GOT3 (cell line): ENCODE measurements at regions not wholly inside any gene's neighbourhood (a gene's known extent, or its start where the extent isn't known, plus 50 kb on each side); places are given as distances from the start of the nearest gene placed in this dataset.
"Not testable (repeated sequence)": the region's sequence is repeated elsewhere in the genome, so short reads cannot be mapped to it uniquely, and the experiment has no call there.

Source experiments
- DNase-seq: peaks from one replicate; lab custom pipeline; 2025; ENCODE audit warnings: mixed read lengths; lab: John Stamatoyannopoulos, UW

GRCh38 chr6:14754751-14755513, 490.9 kb upstream of the JARID2 start:
- no peak for DNase-seq

- no peak for DNase-seq
Measured at GRCh38 chr6:14756340-14756739, 489.5 kb upstream of the JARID2 start.

DNA sequence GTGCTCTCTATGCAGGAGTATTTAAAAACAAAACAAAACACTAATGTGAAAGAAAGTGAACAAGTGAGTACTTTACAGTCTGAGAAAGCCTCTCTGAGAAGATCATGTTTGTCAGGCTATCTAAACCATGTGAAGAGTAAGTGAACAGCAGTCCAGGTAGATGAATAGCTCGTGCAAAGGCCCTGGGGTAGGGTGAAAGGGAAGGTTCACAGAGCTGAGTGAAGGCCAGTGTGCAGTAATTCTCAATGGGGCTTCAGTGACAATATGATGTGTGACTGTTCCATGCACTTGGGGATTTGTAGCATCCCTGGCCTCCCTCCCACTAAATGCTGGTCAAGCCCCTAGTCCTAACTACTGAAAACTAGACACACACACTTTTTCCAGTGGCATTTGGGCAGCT, 488.9 kb upstream of the JARID2 start:
- no peak for DNase-seq

GRCh38 chr6:14757418-14757817, 488.5 kb upstream of the JARID2 start:
- DNase-seq: no peak

- no peak for DNase-seq
Measured at GRCh38 chr6:14758421-14759081, 487.3 kb upstream of the JARID2 start.

DNA sequence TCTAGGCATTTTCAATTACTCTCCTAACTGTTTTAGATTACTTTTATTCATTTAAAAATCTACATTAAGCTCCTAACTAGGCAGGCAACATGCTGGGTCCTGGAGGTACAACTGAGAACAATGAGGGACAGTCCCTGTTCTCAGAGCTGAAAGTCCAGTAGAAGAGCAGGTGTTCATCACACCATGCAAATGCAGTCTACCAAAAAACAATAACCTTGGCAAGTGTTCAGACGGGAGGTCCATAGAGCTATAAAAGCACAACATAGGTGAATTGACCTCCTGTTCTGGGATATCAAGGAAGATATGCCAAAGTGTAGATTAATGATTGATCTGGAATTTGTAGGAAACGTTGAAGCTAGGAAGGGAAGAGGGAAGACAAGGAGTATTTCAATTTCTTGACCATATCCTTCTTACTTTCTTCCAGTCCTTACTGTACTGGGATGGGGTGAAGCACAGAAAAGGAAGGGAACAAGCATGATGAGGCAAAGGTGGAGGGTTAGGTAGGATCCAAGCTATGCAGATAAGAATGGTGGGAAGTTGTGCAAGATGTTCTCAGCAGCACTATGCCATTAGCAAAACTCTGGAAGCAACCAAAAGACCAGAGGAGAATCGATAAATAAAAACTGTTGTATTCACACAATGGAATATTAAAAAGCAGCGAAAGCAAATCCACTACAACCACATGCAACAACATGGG, 485.7 kb upstream of the JARID2 start:
- no peak for DNase-seq

GRCh38 chr6:14762077-14762476, 483.8 kb upstream of the JARID2 start:
- DNase-seq: no peak

GRCh38 chr6:14763139-14763538, 482.7 kb upstream of the JARID2 start:
- no peak for DNase-seq

DNA sequence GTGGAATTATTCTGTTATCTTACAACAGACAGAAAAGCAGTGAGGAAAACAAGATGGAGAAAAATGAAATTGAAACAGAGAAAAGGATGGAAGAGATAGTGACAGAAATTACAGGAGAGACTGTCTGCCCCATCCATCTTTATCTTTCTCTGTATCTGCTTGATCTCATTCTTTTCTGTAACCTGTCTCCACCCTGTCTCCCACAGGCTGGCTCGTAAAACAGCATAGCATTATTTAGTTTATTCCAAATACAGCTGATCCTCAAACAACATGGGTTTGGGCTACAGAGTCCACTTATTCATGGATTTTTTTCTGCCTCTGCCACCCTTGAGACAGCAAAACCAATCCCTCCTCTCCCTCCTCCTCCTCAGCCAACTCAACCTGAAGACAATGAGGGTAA, 482.3 kb upstream of the JARID2 start:
- DNase-seq: no peak

DNA sequence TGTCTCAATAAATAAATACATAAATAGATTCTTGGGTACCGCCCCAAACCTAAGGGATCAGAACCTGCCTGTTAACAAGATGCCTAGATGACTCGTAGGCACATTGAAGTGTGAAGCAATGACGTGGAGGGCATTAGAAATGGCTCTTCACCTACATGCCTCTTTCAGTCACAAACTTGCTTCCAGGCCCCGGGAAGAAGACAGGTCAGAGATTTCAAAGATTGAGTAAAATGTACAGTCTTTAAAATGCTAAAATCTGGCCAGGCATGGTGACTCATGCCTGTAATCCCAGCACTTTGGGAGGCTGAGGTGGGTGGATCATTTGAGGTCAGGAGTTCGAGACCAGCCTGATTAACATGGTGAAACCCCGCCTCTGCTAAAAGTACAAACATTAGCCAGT, 480.8 kb upstream of the JARID2 start:
- DNase-seq: no peak

- DNase-seq: no peak
Measured at GRCh38 chr6:14765721-14766390, 480.0 kb upstream of the JARID2 start.

GRCh38 chr6:14766391-14766994, 479.4 kb upstream of the JARID2 start:
- DNase-seq: no peak

DNA sequence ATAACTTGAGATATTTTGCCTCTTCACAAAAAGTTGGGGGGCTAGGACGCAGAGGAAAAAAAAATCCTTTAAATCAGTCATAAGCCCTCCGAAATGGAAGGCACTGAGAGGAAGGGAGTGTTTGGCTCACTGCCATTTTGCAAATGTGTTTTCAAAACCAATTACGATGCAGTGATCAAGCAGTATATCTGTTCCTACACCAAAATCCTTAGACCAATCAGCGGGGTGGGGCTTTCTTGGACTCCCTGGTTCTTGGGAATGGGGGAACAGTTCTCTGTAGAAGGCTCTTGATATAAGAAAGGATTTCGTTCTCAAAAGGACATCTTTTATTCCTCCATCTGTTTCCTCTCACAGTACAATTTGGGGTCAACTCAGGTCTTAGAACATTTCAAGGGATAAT, 478.6 kb upstream of the JARID2 start:
- no peak for DNase-seq

DNA sequence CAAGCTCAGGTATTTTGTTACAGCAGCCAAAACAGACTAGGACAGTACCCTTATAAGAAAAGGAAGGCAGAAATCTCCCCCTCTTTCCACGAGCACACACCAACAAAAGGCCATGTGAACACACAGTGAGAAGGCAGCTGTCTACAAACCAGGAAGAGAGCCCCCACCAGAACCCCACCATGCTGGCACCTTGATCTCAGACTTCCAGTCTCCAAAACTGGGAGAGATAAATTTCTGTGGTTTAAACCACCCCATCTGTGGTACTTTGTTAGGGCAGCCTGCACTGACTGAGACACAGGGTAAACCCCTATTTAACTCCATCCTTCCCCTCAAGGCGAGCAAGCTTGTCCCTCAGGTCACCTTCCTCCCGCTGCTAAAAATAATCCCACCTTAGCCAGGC, 475.8 kb upstream of the JARID2 start:
- no peak for DNase-seq

DNA sequence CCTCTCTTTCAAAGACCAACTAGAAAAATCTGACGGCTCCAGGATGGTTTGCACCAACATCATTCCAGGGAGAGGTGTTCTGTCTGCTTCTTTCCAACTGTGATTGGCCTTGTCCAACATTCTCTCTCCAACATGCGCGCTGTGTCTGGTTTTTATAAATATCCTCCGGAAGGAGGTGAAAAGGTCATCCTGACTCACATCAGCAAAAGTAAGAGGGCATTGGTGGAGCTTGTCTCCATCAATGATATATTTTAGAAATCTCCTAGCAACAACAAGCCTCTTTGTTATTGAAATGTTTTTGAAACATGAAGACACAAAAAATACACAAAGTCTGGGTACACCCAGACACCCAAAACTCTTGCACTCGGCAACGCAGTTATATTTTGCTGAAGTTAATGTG, 475.3 kb upstream of the JARID2 start:
- DNase-seq: no peak

GRCh38 chr6:14771016-14771415, 474.9 kb upstream of the JARID2 start:
- no peak for DNase-seq

DNA sequence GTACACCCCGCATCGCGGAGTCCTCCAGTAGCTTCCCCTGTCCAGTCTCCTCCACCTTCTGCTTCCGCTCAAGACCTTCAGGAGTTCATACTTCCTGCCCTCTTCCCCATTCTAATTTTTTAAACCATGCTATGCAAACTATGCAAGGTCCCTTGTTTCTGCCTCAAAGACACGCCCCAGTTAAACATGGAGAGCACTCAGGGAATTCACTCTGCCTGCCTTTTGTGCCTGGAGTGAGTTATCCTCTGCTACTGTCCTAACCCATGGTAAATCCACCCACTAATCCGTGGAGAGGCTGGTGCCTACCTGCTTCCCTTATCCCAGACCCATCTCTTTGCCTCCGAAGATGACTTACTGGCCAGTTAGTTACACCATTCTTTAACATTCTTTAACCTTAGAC, 473.7 kb upstream of the JARID2 start:
- no peak for DNase-seq

DNA sequence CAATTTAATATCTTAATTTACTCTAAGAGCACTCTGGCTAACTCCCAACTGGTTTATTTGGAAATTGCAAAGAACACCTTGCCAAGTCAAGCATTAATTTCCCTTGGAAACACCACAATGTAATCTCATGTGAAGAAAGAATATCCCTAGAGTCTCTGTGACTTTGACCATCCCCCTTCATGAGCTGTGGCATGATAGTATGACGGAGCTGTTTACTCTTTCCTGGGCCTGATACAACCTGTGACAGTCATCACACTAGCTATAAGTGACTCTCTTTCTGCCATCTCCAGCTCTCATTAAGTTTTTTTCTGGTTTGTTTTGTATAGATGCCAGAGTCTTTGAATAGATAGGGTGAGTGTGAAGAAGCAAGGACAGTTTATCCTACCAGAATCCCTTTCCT, 470.3 kb upstream of the JARID2 start:
- no peak for DNase-seq

GRCh38 chr6:14776307-14776706, 469.6 kb upstream of the JARID2 start:
- no peak for DNase-seq

DNA sequence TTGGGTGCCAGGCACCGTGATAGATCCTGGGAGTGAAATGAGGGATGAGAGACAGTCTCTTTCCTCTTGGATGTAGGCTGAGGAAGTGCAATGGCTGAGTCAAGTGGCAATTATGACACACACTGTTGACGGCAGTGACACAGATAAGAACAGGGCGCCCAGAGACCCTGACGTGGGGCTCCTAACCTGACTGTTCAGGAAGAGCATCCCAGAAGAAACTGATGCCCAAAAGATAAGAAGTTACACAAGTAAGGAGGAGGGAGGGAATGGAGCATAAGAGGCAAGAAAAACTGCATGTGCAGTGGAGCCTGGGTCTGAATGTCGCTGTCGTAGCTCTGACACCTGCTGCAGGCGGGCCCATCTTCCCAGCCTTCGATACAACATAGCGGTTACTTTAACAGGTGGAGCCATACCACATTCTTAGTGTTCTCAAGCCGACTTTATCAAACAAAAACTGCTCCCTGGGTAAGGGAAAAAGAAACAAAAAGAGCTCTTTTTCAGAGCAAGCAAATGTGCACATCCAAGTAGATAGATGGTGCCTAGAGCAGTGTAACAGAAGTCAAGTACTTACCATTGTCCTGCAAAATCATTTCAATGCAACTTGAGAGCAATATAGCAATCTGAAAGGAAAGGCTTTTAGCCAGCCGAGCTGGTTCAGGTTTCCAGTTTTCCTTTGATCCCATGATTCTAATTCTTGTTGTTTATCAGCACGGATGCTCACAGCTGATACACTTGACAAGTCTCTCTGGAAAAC, 463.9 kb upstream of the JARID2 start:
- DNase-seq: no peak

DNA sequence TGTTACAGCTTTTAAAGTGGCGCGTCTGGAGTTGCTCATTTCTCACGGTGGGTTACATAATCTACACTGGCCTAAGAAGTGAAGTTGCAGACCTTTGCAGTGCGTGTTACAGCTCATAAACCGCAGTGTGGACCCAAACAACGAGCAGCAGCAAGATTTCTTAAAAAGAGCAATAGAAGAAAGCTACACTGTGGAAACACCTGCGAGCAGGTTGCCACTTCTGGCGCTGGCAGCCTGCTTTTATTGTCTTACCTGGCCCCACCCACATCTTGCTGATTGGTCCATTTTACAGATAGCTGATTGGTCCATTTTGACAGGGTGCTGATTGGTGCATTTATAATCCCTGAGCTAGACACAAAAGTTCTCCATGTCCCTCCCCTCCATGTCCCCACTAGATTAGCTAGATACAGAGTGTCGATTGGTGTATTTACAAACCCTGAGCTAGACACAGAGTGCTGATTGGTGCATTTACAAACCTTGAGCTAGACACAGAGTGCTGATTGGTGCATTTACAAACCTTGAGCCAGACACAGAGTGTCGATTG, 462.9 kb upstream of the JARID2 start:
- not testable (repeated sequence) for DNase-seq
